Endodermal cell (in vitro differentiated cells): ENCODE measurements at regions not wholly inside any gene's neighbourhood (a gene's known extent, or its start where the extent isn't known, plus 50 kb on each side); places are given as distances from the start of the nearest gene placed in this dataset.
A peak's percentile ranks its signal among the peaks of the same experiment; 100 is the strongest.
"Not testable (repeated sequence)": the region's sequence is repeated elsewhere in the genome, so short reads cannot be mapped to it uniquely, and the experiment has no call there.

Experiments
- DNase-seq: peaks from one replicate; pipeline ENCODE4 v3.0.0-alpha.2; 2017
- H3K27ac ChIP-seq: 2 replicates; pipeline ENCODE4 v1.5.1; 2013; ENCODE audit warnings: mild to moderate bottlenecking, low read depth, low read length, moderate library complexity
- H3K27me3 ChIP-seq: 2 replicates; pipeline ENCODE4 v1.6.1; 2013; ENCODE audit warnings: mild to moderate bottlenecking, low read length, moderate library complexity; ENCODE audit not compliant: insufficient read depth, control insufficient read depth, poor library complexity, severe bottlenecking
- H3K36me3 ChIP-seq: 2 replicates; pipeline ENCODE4 v1.7.0; 2013; ENCODE audit warnings: mild to moderate bottlenecking, low read length, moderate library complexity; ENCODE audit not compliant: control insufficient read depth, insufficient read depth
- H3K4me1 ChIP-seq: one replicate; pipeline ENCODE4 v1.7.0; 2013; ENCODE audit warnings: low read length; ENCODE audit not compliant: control insufficient read depth, insufficient read depth
- H3K4me3 ChIP-seq: 2 replicates; pipeline ENCODE4 v1.5.1; 2013; ENCODE audit warnings: mild to moderate bottlenecking, low read length, moderate library complexity
- H3K9ac ChIP-seq: 2 replicates; pipeline ENCODE4 v1.6.1; 2013; ENCODE audit warnings: mild to moderate bottlenecking, low read length, moderate library complexity; ENCODE audit not compliant: poor library complexity, severe bottlenecking; ENCODE audit errors: extremely low read depth
- H3K9me3 ChIP-seq: 2 replicates; pipeline ENCODE4 v1.6.1; 2013; ENCODE audit warnings: mild to moderate bottlenecking, low read length, moderate library complexity; ENCODE audit not compliant: control insufficient read depth
- H3K27ac Mint-ChIP-seq: 2 replicates; pipeline ENCODE4 v1.8.0; 2020; ENCODE audit warnings: mixed read lengths
- H3K27me3 Mint-ChIP-seq: 2 replicates; pipeline ENCODE4 v1.8.0; 2021; ENCODE audit warnings: mild to moderate bottlenecking, mixed read lengths; ENCODE audit not compliant: insufficient read depth
- H3K36me3 Mint-ChIP-seq: 2 replicates; pipeline ENCODE4 v1.8.0; 2020; ENCODE audit warnings: low read depth, mixed read lengths
- H3K4me1 Mint-ChIP-seq: 2 replicates; pipeline ENCODE4 v1.8.0; 2020; ENCODE audit warnings: mixed read lengths
- H3K4me3 Mint-ChIP-seq: 2 replicates; pipeline ENCODE4 v1.8.0; 2020; ENCODE audit warnings: mild to moderate bottlenecking, moderate library complexity, mixed read lengths
- H3K9me3 Mint-ChIP-seq: 2 replicates; pipeline ENCODE4 v1.8.0; 2020; ENCODE audit warnings: mild to moderate bottlenecking, mixed read lengths
- WGBS, 2 experiments: methylation state at CpG; one replicate each; pipeline versions ENCODE4 v1.1.5 to v1.1.7; 2013; ENCODE audit warnings: missing lambda C conversion rate in 2 of 2, mixed read lengths in 1 of 2; ENCODE audit not compliant: insufficient coverage in 1 of 2, insufficient read length in 1 of 2; 5-methylcytosine and 5-hydroxymethylcytosine counted together
- TF ChIP-seq, protein P1 (sequence below): fragments of 200-600 bp; sonication (generic); conservative IDR thresholded peaks from 2 replicates; pipeline ENCODE4 v1.5.0; 2021; ENCODE audit warnings: antibody characterized with exemption, mild to moderate bottlenecking

DNA sequence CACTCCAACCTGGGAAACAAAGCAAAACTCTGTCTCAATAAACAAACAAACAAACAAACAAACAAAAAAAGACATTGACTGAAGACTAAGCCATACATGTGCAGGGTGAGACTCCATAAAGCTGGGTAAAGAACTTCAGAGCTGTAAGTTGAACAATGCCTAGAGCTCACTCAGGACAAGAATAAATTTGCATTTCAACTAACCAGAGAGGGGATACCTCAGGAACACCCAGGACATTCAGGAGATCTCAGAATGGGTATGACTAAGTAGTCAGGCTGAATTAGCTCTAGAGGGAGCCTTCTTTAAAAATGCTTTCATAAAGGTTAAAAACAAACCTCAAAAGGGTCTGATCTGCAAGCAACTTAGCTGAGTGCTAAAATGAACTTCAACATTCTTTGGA, 267.7 kb upstream of the DIO3 start:
- Histone ChIP-seq H3K36me3 (peaks cover 62% of the 10 kb centered on the region), H3K4me3 (peak overlapping the region; percentile 58), H3K9me3 (peaks cover 68% of the 10 kb centered on the region), H3K27me3 (no peaks in the 10 kb centered on the region), H3K27ac (no peak overlapping the region), H3K9ac (no peak overlapping the region), H3K4me1 (no peaks in the 10 kb centered on the region)
- no peak overlapping the region for H3K4me3 Mint-ChIP-seq
- TF ChIP-seq, protein P1, sequence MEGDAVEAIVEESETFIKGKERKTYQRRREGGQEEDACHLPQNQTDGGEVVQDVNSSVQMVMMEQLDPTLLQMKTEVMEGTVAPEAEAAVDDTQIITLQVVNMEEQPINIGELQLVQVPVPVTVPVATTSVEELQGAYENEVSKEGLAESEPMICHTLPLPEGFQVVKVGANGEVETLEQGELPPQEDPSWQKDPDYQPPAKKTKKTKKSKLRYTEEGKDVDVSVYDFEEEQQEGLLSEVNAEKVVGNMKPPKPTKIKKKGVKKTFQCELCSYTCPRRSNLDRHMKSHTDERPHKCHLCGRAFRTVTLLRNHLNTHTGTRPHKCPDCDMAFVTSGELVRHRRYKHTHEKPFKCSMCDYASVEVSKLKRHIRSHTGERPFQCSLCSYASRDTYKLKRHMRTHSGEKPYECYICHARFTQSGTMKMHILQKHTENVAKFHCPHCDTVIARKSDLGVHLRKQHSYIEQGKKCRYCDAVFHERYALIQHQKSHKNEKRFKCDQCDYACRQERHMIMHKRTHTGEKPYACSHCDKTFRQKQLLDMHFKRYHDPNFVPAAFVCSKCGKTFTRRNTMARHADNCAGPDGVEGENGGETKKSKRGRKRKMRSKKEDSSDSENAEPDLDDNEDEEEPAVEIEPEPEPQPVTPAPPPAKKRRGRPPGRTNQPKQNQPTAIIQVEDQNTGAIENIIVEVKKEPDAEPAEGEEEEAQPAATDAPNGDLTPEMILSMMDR: no peak
- H3K36me3 Mint-ChIP-seq: peaks cover 51% of the 10 kb centered on the region
- H3K27me3 Mint-ChIP-seq: no peaks in the 10 kb centered on the region
- H3K9me3 Mint-ChIP-seq: peaks cover 54% of the 10 kb centered on the region
- H3K4me1 Mint-ChIP-seq: peaks cover 15% of the 10 kb centered on the region
- peak overlapping the region; percentile 3 for H3K27ac Mint-ChIP-seq
- no peak for DNase-seq

DNA sequence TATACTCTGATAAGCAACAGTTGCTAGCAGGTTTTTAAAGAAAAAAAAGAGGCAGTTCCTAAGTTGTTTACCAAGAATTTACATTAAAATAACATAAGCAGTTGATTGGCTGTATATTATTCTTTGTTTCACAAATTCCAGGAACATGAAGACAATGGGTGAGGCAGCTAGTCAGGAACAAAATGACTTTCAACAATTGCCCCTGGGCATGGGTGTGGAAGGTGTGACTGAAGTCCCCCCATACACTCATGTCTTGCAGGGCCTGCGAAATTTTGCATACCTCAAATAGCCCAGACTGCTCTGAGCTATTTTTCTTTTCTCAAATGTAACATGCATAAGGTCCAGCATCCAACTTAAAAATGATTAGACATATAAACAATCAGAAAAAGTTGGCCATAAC, 267.2 kb upstream of the DIO3 start:
- Histone ChIP-seq H3K9me3 (peaks cover 71% of the 10 kb centered on the region), H3K4me3 (peak overlapping the region; percentile 58), H3K4me1 (no peaks in the 10 kb centered on the region), H3K9ac (no peak overlapping the region), H3K27ac (no peak overlapping the region), H3K27me3 (no peaks in the 10 kb centered on the region), H3K36me3 (peaks cover 66% of the 10 kb centered on the region)
- no peaks in the 10 kb centered on the region for H3K27me3 Mint-ChIP-seq
- H3K27ac Mint-ChIP-seq: no peak overlapping the region
- TF ChIP-seq, protein P1: no peak
- H3K4me1 Mint-ChIP-seq: peaks cover 10% of the 10 kb centered on the region
- no peak for DNase-seq
- H3K36me3 Mint-ChIP-seq: peaks cover 51% of the 10 kb centered on the region
- no peak overlapping the region for H3K4me3 Mint-ChIP-seq
- WGBS, 2 experiments: 75 to 89% methylated on average over 1 of the region's 1 CpG
- peaks cover 57% of the 10 kb centered on the region for H3K9me3 Mint-ChIP-seq

DNA sequence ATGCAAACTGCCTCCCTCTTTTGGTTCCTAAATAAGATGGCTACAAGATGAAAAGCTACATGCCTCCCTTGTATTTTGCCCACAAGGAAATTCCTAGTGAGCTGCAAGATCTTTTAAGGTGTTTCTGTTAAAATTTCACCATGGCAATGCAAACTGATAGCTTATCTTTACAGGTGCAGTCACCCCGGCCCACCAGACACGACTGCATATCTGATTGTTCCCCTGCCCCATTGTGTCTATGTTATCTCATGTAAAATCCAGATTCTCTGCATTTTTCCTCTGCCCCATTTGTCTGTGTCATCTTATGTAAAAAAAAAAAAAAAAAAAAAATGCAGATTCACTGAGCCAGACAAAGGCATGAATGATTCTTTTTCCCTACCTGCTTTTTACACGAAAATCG, 261.5 kb upstream of the DIO3 start:
- H3K27ac Mint-ChIP-seq: peak overlapping the region; percentile 97
- peak overlapping the region; percentile 52 for H3K27ac ChIP-seq
- peak overlapping the region; percentile 72 for H3K4me3 ChIP-seq
- H3K4me1 Mint-ChIP-seq: peaks cover 28% of the 10 kb centered on the region
- 21 to 36% methylated on average over 2 to 4 of the region's 4 CpGs for whole genome bisulfite sequencing, 2 experiments
- not testable (repeated sequence) for H3K27me3 Mint-ChIP-seq, H3K4me1 ChIP-seq, H3K27me3 ChIP-seq, DNase-seq
- peaks cover 42% of the 10 kb centered on the region for H3K9me3 ChIP-seq
- peak overlapping the region; percentile 76 for H3K9ac ChIP-seq
- peaks cover 39% of the 10 kb centered on the region for H3K36me3 ChIP-seq
- peaks cover 36% of the 10 kb centered on the region for H3K36me3 Mint-ChIP-seq
- peaks cover 46% of the 10 kb centered on the region for H3K9me3 Mint-ChIP-seq
- peak overlapping the region; percentile 9 for H3K4me3 Mint-ChIP-seq

DNA sequence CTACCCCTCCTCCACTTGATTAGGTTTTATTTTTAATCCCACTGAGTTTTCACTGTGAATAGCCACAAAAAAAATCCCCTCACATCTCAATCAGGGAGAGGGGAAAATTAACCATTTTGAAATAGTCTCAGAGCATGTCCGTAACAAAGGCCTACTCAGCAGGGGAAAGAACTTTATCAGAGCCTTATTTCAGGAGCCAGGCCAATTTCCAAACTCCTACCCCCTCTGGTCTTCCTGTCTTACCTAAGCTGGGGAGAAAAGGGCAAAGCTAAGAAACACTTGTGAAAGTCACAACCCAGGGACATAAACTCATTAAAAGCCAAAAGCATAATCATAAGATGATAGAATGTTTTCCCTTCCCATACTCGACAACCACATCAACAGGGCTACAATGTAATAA, 260.3 kb upstream of the DIO3 start:
- H3K36me3 Mint-ChIP-seq: peaks cover 23% of the 10 kb centered on the region
- H3K4me1 ChIP-seq: peaks cover 5% of the 10 kb centered on the region
- peaks cover 33% of the 10 kb centered on the region for H3K9me3 Mint-ChIP-seq
- WGBS, 2 experiments: 0 to 10% methylated on average over 1 of the region's 2 CpGs
- no peaks in the 10 kb centered on the region for H3K27me3 ChIP-seq
- H3K9me3 ChIP-seq: peaks cover 35% of the 10 kb centered on the region
- no peaks in the 10 kb centered on the region for H3K27me3 Mint-ChIP-seq
- H3K4me1 Mint-ChIP-seq: peaks cover 28% of the 10 kb centered on the region
- TF ChIP-seq, protein P1: no peak
- peaks cover 28% of the 10 kb centered on the region for H3K36me3 ChIP-seq
- H3K27ac ChIP-seq: peak overlapping the region; percentile 61
- H3K9ac ChIP-seq: peak overlapping the region; percentile 76
- peak overlapping the region; percentile 97 for H3K27ac Mint-ChIP-seq
- peak overlapping the region; percentile 72 for H3K4me3 ChIP-seq
- no peak for DNase-seq
- peak overlapping the region; percentile 22 for H3K4me3 Mint-ChIP-seq

DNA sequence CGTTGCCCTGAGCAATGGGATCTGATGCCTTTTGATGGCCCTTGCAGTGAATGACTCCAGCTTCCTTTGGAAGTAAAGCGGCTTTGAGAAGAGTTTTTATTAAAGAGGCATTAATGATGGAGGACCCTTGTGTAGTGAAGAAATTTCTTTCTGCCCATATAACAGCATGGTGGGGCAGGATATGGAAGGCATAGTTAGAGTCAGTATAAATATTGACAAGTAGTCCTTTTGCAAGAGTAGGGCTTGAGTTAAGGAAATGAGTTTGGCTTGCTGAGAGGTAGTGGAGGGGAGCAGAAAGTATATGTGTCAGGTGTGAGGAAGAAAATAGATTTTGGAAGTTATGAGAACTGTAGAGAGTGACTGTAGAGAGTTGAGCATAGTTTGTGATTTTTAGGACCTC, 254.1 kb upstream of the DIO3 start:
- H3K4me3 ChIP-seq: peak overlapping the region; percentile 67
- WGBS, 2 experiments: 100% methylated on average over 1 of the region's 2 CpGs; no CpG with 5 or more reads in 1 of the 2 experiments
- H3K9me3 Mint-ChIP-seq, H3K4me3 Mint-ChIP-seq, DNase-seq, H3K9ac ChIP-seq, H3K27me3 ChIP-seq, H3K27ac Mint-ChIP-seq, H3K27me3 Mint-ChIP-seq, H3K4me1 Mint-ChIP-seq, H3K4me1 ChIP-seq, H3K36me3 ChIP-seq, H3K36me3 Mint-ChIP-seq, H3K27ac ChIP-seq: not testable (repeated sequence)
- peaks cover 38% of the 10 kb centered on the region for H3K9me3 ChIP-seq
